HG03342 (cell line): ENCODE measurements at regions not wholly inside any gene's neighbourhood (a gene's known extent, or its start where the extent isn't known, plus 50 kb on each side); places are given as distances from the start of the nearest gene placed in this dataset.

Experiments used
- ATAC-seq: cut with Tn5 transposase; IDR thresholded peaks from one replicate; pipeline ENCODE4 v1.9.1; 2021; ENCODE audit warnings: mild to moderate bottlenecking, moderate library complexity; ENCODE audit not compliant: unreplicated experiment

DNA sequence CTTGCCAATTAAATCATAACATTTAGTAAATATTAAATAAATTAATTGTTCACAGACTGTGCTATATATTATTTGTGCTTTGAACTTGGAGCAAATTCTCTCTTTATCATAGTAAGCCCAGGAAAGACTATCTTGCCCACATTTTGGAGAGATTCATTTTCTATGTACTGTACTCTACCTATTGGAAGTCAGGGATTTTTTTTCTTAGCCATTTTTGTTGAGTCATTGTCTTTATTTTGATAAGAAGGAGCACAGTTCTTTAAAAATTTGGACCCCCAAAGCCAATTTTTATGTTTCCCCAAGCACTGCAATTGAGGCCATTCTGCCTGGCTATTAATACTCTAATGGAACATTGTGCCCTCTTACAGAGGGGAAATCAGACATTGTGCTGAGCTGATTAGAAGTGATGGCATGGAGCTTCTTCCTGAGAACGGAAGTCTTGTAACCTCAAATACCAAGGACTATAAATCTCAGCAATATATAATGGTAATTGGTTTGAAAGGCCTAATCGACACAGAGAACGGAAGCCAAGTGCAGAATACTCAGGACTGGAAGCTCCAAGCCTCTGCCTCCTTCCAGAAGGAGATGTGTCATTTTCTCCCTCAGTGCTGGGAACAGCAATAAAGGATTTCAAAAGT, 188.8 kb upstream of the PAPPA start:
- no peak for ATAC-seq

DNA sequence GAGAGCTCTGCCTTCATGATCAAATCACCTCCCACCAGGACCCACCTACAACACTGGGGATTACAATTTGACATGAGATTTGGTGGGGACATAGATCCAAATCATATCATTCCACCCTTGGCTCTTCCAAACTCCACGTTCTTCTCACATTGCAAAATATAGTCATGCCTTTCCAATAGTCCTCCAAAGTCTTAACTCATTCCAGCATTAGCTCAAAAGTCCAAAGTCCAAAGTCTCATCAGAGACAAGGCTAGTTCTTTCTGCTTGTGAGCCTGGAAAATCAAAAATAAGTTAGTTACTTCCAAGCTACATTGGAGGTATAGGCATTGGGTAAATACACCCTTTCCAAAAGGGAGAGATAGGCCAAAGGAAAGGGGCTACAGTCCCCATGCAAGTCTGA, 186.9 kb upstream of the PAPPA start:
- no peak for ATAC-seq

DNA sequence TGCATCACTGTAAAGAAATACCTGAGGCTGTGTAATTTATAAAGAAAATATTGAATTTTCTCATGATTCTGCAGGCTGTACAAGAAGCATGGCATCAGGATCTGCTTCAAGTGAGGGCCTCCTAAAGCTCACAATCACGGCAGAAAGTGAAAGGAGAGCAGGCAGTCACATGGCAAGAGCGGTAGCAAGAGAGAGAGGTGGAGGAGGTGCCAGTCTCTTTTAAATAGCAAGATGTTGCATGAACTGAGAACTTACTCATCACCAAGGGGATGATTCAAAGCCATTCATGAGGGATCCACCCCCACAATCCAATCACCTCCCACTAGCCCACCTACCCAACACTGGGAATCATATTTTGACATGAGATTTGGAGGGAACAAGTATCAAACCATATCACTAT, 184.5 kb upstream of the PAPPA start:
- no peak for ATAC-seq

DNA sequence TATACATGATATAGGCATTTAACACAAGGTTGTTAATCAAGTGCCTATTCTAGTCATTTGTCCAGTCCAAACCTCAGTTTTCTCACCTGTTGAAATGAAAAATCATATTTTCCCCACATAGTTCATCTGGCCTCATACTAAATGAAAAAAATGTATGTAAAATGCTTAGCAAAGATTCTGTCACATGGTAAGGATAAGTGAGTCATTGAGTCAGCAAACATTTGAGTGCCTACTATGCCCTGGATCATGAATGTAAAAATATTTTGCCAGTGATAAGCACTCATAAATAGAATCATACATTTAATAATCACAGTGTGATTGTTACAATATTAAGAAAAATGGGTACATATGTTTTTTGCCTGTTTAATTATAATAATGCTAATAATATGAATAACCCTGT, 181.2 kb upstream of the PAPPA start:
- no peak for ATAC-seq

DNA sequence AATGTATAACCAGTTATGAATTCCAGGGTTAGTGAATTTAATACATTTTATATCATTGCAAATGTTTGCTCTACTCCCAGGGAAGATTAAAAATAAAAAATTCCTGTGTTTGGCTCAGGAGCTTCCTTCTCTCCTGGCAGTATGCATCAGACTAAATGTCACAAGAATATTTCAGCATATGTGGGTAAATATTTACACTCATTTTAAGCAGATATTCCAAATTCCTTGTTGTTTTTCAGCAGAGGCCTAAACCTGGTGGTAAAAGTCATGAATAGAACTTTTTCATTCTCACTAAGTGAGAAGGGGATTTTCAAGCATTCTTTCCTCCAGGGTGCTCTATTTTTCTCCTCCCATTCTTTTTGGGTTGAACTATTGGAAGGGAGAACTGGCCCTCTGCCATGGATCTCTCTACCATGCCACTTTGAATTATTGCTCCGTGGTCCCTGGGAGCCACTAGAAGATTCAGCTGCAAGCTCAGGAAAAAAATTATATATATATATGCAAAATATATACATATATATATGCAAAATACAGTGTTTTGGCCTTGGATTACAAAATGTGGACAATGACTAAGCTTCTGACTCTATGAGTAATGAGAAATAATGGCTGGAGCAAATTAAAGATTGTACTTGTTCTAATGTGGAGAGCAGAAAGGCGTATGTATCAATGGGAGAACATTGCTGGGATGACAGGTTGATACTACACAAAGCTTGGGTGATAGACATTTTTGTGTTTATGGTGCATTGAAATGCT, 180.6 kb upstream of the PAPPA start:
- no peak for ATAC-seq

DNA sequence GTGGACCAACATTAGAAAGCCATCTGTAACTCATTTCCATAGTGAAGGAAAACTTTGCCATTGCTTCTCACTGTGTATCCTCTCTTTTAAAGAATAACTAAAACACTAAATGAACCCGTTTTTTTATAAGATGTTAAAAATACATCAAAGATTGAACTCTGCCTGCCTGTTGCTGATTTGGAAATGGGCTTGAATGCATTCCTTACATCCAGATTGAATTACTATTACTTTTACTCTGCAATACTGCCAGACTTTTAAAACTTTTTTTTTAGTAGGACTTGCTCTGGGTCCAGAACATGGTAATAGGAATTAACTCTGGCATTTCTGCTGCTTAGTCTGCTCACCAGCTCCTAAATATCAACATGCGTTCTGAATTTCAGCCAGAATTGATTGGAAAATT, 176.8 kb upstream of the PAPPA start:
- no peak for ATAC-seq

DNA sequence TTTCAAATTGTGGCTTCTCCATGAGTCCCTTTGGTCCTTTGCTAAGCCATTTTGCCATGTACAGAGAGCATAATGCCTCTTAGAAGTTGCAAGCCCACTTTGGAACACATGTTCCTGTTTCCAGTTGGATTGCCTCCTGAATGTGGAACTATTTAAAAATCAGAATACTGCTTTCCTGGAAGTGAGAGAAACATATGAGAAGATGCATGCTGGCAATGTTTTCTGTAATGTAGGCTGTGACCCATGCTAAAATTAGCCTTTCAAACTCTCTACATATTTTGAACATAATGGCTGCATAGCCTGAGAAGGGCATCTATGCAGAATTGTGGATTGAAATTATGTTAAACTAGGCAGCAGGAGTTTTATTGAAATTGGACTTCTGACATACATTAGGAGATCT, 175.5 kb upstream of the PAPPA start:
- no peak for ATAC-seq

DNA sequence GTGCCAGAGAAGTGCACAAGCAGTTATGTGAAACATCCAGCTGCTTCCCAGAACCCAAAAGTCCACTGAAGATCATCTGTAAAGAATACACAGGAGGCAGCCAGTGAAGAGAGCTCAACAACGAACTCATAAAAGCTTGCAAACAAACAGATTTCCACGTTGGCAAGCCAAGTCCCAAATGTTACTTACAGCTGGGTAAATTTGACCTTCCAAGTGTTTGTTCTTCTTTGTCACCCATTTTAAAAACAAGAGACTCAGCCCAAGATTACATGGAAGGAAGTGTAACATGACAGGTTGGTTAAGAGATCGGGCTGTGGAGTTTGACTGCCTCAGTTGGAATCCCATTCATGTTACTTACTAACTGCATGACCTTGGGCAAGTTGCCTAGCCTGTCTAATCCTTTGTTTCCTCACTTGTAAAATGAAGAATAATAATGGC, 174.9 kb upstream of the PAPPA start:
- no peak for ATAC-seq

DNA sequence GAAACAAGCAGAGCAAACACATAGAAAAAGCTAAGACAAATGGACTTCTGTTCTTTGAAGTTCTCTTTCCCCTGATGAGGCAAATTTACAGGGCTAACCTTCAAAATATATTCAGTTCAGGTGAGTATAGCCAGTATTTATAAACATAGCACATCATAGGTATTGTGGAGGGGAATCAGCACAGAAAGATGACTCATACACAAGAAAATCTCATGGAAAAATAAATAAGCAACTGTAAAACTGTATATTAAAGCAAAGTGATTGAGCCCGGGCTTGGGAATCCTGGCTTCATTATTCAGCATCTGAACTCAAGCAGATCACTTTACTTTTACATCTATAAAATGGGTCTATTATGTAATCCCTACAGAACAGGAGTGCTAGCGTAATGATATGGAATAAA, 173.5 kb upstream of the PAPPA start:
- no peak for ATAC-seq

DNA sequence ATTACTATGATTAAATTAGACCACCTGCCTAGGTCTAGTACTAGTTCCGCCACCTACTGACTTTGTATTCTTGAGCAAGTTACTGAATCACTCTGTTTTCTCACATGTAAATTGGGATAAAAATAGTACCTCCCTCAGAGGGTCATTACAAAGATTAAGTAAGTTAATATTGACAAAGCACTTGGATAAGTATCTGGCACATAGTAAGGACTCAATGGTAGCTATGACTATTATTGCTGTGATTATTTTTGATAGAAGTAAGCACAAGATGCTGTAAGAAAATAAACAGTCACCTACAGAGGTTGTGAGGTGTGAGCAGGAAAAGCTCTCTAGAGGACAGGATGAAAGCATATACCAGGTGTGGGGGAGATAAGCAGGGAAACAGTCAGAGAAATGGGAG, 173.1 kb upstream of the PAPPA start:
- no peak for ATAC-seq

DNA sequence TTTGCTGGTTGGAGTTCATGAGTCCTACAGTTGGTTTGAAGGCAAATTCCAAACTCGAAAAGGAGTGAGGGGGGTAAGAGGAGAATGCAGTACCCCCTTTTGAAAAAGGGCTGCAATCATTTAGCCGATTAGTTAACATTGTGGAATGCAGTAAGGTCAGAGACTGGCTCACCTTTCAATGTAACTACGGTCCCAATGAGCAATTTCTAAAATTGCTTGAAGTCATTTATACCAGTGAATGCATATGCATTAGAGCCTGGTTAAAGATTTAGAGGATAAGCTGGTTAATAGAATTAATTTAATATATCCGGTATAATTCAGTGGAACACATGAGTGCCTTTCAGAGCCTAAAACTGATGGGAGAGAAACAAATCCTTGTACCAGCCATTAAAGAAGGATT, 172.6 kb upstream of the PAPPA start:
- ATAC-seq, result no peak

DNA sequence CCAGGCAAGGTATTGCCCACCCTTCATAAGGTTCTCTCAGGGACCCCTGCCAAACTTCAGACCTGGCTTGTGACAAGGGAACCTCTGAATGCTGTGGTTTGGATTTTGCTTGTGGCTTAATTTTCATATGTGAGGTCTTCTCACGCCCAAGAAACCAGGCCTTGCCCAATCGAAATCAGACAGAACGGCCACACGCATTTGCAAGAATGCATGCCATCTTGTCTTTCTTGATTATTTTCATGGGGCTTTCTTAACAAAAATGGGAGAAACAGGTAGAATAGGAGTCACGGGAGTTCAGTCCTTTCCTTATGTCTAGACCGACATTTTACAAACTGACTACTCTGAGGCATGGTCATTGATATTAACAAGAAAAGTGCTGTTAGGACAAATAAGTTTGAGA, 170.2 kb upstream of the PAPPA start:
- ATAC-seq, result no peak

DNA sequence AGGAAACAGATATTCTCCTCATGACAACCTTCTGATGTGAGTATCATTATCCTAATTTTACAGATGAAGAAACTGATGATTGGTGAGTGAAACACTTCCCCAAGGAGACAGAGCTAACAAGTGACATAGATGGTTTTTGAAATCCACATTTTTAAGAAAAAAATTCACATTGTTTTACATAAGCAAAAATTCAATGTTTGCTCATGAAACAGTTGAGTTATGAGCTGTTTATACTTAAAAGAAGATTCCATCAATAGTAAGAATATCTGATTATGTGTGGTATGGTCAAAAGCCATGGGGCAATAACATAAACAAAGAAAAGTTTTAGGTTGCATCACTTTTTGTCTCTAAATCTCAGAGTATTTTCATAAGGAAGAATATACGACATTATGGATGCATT, 167.9 kb upstream of the PAPPA start:
- ATAC-seq, result no peak

DNA sequence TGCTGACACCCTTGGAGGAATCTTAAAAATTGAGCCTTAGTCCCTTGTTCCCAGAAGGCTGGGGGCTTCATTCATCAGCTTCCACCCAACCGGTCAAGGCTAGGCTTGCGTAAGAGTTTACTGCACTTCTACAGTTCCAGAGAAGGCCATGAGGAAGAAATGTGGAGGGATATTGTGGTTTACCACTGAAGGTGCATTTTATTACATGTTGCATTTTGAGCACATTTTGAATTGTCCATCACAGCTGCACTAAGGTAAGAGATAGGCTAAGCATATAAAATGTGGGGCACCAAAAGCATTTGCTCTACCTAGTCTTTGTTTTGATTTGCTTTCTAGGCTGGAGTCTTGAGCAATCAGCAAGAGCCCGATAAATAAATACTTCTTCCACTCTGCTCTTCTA, 167.1 kb upstream of the PAPPA start:
- ATAC-seq, result no peak

DNA sequence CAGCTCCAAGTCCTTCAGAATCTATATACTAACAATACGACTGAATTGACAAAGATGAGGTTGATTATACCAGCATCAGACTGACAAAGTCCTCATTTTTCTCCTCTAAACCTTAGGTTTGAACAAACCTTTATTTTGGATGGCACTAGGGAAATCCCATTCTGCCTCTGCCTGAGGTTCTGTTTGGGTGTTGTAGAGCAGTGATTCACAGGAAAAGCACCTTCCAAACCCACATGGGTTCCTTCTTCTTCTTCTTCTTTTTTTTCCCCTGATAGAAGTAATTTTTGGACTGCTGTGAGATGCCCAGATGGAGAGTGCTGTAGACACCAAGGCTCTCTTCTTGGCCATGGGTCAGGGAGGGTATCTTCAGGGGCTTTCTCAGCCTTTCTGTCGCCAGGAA, 164.9 kb upstream of the PAPPA start:
- no peak for ATAC-seq

DNA sequence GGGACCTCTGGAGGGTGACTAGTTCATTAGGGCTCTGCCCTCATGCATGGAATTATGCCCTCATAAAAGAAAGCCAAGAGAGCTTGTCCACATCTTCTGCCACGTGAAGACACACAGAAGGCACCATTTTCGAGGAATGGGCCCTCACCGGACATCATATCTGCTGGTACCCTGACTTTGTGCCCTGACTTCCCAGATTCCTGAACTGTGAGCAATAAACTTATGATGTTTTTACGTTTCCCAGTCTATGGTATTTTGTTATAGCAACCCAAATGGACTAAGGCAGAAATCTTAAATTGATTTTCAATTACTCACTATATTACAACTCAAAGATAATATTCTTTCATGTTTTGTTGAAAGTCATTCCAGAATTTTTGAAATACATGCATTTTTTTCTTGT, 163.8 kb upstream of the PAPPA start:
- no peak for ATAC-seq

DNA sequence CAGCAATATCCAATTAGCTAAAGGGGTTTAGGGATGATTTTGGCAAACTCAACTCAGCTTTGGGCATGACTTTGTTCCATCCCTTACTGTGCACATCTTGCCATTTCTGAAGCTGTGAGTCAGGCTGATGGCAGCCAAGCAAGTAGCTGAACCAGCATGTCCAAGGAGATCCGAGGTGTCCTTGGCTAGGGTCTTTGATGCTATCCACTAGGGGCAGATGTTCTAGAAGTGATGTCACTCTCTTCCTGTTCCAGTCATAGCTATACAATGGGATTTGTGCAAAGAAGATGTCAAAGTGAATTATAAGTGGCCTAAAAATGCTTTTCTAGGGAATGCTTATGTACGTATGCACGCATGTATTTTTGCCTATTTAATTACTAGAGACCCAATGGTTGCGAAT, 160.8 kb upstream of the PAPPA start:
- no peak for ATAC-seq

DNA sequence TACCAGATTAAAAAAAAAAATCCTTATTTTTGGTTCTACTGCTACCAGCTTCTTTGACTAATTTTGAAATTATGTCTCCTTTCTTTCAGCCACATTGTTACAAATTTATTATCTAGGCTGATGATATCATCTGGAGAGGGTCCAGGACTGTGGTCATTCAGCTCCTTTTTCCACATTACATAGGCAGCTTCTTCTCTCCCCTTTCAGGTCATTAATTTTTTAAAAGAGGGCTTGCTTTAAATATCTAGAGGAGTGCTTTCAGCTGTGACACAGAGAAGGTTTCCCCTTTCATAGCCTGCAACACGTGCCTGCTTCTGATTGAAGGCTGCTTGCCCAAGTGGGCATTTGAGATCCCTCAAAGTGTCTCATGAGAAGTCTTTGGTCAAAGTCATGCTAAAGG, 155.7 kb upstream of the PAPPA start:
- ATAC-seq, result no peak

DNA sequence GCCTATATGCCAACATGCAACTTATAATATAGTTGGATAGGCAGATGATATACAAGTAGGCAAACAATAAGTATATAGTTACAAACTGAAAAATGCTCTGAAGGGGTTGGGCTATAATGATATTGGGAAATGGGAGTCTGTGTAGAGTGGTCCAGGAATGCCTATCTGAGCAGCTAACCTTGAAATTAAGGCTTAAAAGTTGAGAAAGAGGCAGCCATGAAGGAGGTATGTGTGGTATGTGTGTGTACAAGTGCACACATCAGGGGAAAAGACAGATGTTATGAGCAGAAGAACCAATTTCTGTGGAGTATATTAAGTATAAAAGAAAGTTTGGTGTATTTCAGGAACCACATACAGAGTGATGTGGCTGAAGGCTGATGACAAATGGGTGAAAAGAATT, 154.9 kb upstream of the PAPPA start:
- no peak for ATAC-seq

DNA sequence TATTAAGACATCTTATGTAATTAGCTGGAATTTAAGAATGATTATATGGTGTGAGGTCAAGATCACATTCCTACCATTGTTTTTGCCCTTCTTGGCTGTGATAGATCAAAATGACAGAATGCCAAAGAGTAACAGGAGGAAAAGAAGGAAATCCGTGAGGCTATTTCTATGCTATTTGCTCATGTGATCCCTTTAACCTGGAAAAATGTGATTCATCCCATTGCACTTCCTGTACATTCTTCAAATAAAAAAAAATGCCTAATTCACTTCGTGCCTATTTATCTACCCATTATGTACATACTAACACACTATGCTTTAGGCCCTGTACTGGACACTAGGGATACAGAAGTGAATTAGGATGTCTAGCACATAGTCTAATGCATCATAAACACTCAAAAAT, 154.1 kb upstream of the PAPPA start:
- ATAC-seq, result no peak

DNA sequence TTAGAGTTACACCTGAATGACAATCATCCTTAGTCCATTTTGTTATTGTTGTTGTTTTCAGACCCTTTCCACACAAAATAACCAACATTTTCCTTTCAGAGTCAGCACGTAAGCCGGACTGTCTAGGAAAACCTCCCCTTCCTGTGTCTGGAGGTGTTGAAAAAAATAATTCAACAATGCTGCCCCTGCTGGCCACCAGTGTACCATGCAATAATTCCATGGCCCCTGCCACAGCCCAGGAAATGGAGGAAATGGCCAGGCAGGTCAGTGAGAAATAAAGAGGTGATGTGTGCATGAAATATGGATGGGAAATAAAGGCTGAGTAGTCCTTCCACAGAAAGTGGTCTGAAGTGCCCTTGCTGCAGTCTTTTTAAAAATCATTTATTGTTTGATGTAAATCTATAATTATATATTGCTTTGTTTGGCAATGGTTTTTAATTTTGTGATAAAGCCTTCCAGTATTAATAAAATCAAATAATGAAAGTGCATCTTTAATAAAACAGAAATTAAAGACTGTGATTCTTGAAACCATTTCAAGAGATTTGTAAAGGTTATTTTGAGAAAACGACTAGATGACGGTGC, 152.8 kb upstream of the PAPPA start:
- ATAC-seq, result no peak

DNA sequence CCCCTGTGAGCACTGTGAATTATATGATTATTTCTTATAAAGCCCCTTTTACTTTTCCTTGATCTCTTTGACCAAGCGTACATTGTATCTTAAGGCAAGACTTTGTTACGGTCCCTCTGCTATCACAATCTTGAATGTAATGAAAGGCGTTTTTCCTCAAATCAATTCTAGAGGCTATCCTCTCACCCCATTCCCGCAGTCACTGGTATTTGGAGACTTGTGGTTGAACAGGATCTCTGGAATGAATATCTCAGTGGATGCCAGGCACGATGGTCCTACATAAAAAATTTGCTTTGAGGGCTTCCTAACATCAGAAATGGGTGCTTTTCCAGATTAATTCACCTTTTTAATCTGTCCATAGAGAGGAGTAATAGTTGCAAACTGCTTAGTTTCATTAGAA, 151.4 kb upstream of the PAPPA start:
- ATAC-seq, result no peak

DNA sequence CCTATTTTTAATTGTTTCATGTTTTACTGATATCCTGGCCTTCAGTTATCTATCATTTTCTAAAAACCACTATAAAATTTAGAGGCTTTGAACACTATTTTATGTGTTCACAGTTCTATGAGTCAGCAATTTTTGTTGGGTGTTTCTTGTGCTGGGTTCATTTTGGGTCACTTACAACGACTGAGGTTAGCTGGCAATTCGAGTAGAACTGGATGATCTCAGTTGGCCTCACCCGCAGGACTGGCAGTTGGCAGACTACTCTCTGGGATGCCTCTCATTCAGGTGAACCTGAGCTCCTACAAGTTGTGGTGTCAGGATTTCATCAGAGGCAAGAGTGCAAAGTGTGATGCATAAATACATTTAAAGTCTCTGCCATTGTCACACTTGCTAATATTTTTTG, 151.0 kb upstream of the PAPPA start:
- no peak for ATAC-seq
